ENCODE measurements at regions not wholly inside any gene's neighbourhood (a gene's known extent, or its start where the extent isn't known, plus 50 kb on each side); places are given as distances from the start of the nearest gene placed in this dataset.

GRCh38 chr6:121020656-121021055 lies 313.6 kb downstream of the TBC1D32 start:
- H3K36me3 Mint-ChIP-seq (ENCODE audit: low read depth), result no peaks in the 10 kb centered on the region
- peaks cover 6% of the 10 kb centered on the region for H3K9me3 Mint-ChIP-seq
- no peaks in the 10 kb centered on the region for H3K4me1 Mint-ChIP-seq (ENCODE audit: low read depth)
- no peak overlapping the region for H3K4me3 Mint-ChIP-seq
- H3K27ac Mint-ChIP-seq, result no peak overlapping the region
- peaks cover 5% of the 10 kb centered on the region for H3K27me3 Mint-ChIP-seq
- DNase-seq, result no peak

GRCh38 chr6:121008553-121008952 lies 325.7 kb downstream of the TBC1D32 start:
- Mint-ChIP-seq H3K9me3 (peaks cover 6% of the 10 kb centered on the region), H3K4me3 (no peak overlapping the region), H3K27me3 (no peaks in the 10 kb centered on the region), H3K36me3 (ENCODE audit: low read depth) (no peaks in the 10 kb centered on the region), H3K4me1 (ENCODE audit: low read depth) (no peaks in the 10 kb centered on the region), H3K27ac (no peak overlapping the region)
- DNase-seq, result no peak

- Mint-ChIP-seq H3K27me3 (no peaks in the 10 kb centered on the region), H3K9me3 (peaks cover 15% of the 10 kb centered on the region), H3K36me3 (ENCODE audit: low read depth) (no peaks in the 10 kb centered on the region), H3K27ac (no peak overlapping the region), H3K4me1 (ENCODE audit: low read depth) (no peaks in the 10 kb centered on the region), H3K4me3 (no peak overlapping the region)
- DNase-seq, result no peak
Observed at GRCh38 chr6:121006024-121006423, 328.3 kb downstream of the TBC1D32 start.

- Mint-ChIP-seq H3K4me1 (ENCODE audit: low read depth) (no peaks in the 10 kb centered on the region), H3K4me3 (no peak overlapping the region), H3K9me3 (peaks cover 10% of the 10 kb centered on the region), H3K27ac (no peak overlapping the region), H3K36me3 (ENCODE audit: low read depth) (no peaks in the 10 kb centered on the region), H3K27me3 (peaks cover 3% of the 10 kb centered on the region)
- DNase-seq, result no peak
Observed at GRCh38 chr6:121000381-121000780, 333.9 kb downstream of the TBC1D32 start.

- no peak overlapping the region for H3K27ac Mint-ChIP-seq
Observed at GRCh38 chr6:120996340-120996739, 337.9 kb downstream of the TBC1D32 start.

GRCh38 chr6:120994573-120994967 lies 339.7 kb downstream of the TBC1D32 start:
- no peaks in the 10 kb centered on the region for H3K4me1 Mint-ChIP-seq (ENCODE audit: low read depth)
- no peak overlapping the region for H3K27ac Mint-ChIP-seq
- no peak for DNase-seq
- peaks cover 3% of the 10 kb centered on the region for H3K27me3 Mint-ChIP-seq
- H3K9me3 Mint-ChIP-seq, result no peaks in the 10 kb centered on the region
- no peak overlapping the region for H3K4me3 Mint-ChIP-seq
- H3K36me3 Mint-ChIP-seq (ENCODE audit: low read depth), result no peaks in the 10 kb centered on the region

More at GRCh38 chr6:120996340-120996739, 337.9 kb downstream of the TBC1D32 start:
- Mint-ChIP-seq H3K27me3 (peaks cover 3% of the 10 kb centered on the region), H3K4me3 (no peak overlapping the region), H3K9me3 (no peaks in the 10 kb centered on the region), H3K4me1 (ENCODE audit: low read depth) (no peaks in the 10 kb centered on the region), H3K36me3 (ENCODE audit: low read depth) (no peaks in the 10 kb centered on the region)
- DNase-seq, result no peak

- no peak for DNase-seq
- no peaks in the 10 kb centered on the region for H3K4me1 Mint-ChIP-seq (ENCODE audit: low read depth)
- no peak overlapping the region for H3K27ac Mint-ChIP-seq
- H3K27me3 Mint-ChIP-seq, result peaks cover 3% of the 10 kb centered on the region
- H3K36me3 Mint-ChIP-seq (ENCODE audit: low read depth), result no peaks in the 10 kb centered on the region
- H3K4me3 Mint-ChIP-seq, result no peak overlapping the region
- H3K9me3 Mint-ChIP-seq, result no peaks in the 10 kb centered on the region
Observed at GRCh38 chr6:120993929-120994572, 340.2 kb downstream of the TBC1D32 start.

- Mint-ChIP-seq H3K27ac (no peak overlapping the region), H3K4me3 (no peak overlapping the region), H3K36me3 (ENCODE audit: low read depth) (no peaks in the 10 kb centered on the region), H3K9me3 (no peaks in the 10 kb centered on the region), H3K27me3 (no peaks in the 10 kb centered on the region), H3K4me1 (ENCODE audit: low read depth) (no peaks in the 10 kb centered on the region)
- DNase-seq, result no peak
Observed at GRCh38 chr6:120992257-120992656, 342.0 kb downstream of the TBC1D32 start.

GRCh38 chr6:120990866-120991265 lies 343.4 kb downstream of the TBC1D32 start:
- DNase-seq, result no peak
- H3K36me3 Mint-ChIP-seq (ENCODE audit: low read depth), result no peaks in the 10 kb centered on the region
- no peak overlapping the region for H3K4me3 Mint-ChIP-seq
- no peaks in the 10 kb centered on the region for H3K4me1 Mint-ChIP-seq (ENCODE audit: low read depth)
- H3K9me3 Mint-ChIP-seq, result no peaks in the 10 kb centered on the region
- H3K27me3 Mint-ChIP-seq, result no peaks in the 10 kb centered on the region
- no peak overlapping the region for H3K27ac Mint-ChIP-seq

GRCh38 chr6:120981835-120982234 lies 352.4 kb downstream of the TBC1D32 start:
- no peak for DNase-seq
- no peaks in the 10 kb centered on the region for H3K36me3 Mint-ChIP-seq (ENCODE audit: low read depth)
- no peaks in the 10 kb centered on the region for H3K27me3 Mint-ChIP-seq
- no peaks in the 10 kb centered on the region for H3K4me1 Mint-ChIP-seq (ENCODE audit: low read depth)
- H3K4me3 Mint-ChIP-seq, result no peak overlapping the region
- H3K27ac Mint-ChIP-seq, result no peak overlapping the region
- no peaks in the 10 kb centered on the region for H3K9me3 Mint-ChIP-seq

- Mint-ChIP-seq H3K27ac (no peak overlapping the region), H3K27me3 (no peaks in the 10 kb centered on the region), H3K9me3 (peaks cover 2% of the 10 kb centered on the region), H3K4me3 (no peak overlapping the region), H3K36me3 (ENCODE audit: low read depth) (no peaks in the 10 kb centered on the region), H3K4me1 (ENCODE audit: low read depth) (no peaks in the 10 kb centered on the region)
- DNase-seq, result no peak
Observed at GRCh38 chr6:120966321-120966720, 368.0 kb downstream of the TBC1D32 start.

GRCh38 chr6:120965814-120966213 lies 368.5 kb downstream of the TBC1D32 start:
- no peak for DNase-seq
- H3K27me3 Mint-ChIP-seq, result no peaks in the 10 kb centered on the region
- no peak overlapping the region for H3K4me3 Mint-ChIP-seq
- no peak overlapping the region for H3K27ac Mint-ChIP-seq
- H3K36me3 Mint-ChIP-seq (ENCODE audit: low read depth), result no peaks in the 10 kb centered on the region
- H3K9me3 Mint-ChIP-seq, result peaks cover 2% of the 10 kb centered on the region
- no peaks in the 10 kb centered on the region for H3K4me1 Mint-ChIP-seq (ENCODE audit: low read depth)

- no peaks in the 10 kb centered on the region for H3K27me3 Mint-ChIP-seq
- H3K4me1 Mint-ChIP-seq (ENCODE audit: low read depth), result no peaks in the 10 kb centered on the region
- H3K36me3 Mint-ChIP-seq (ENCODE audit: low read depth), result no peaks in the 10 kb centered on the region
- H3K27ac Mint-ChIP-seq, result no peak overlapping the region
- no peak for DNase-seq
- H3K9me3 Mint-ChIP-seq, result no peaks in the 10 kb centered on the region
- H3K4me3 Mint-ChIP-seq, result no peak overlapping the region
Observed at GRCh38 chr6:120960761-120961160, 373.5 kb downstream of the TBC1D32 start.

- DNase-seq, result no peak
- H3K27ac Mint-ChIP-seq, result no peak overlapping the region
- no peaks in the 10 kb centered on the region for H3K27me3 Mint-ChIP-seq
- no peaks in the 10 kb centered on the region for H3K36me3 Mint-ChIP-seq (ENCODE audit: low read depth)
- no peaks in the 10 kb centered on the region for H3K4me1 Mint-ChIP-seq (ENCODE audit: low read depth)
- H3K4me3 Mint-ChIP-seq, result no peak overlapping the region
- H3K9me3 Mint-ChIP-seq, result no peaks in the 10 kb centered on the region
Observed at GRCh38 chr6:120954111-120954510, 380.2 kb downstream of the TBC1D32 start.

GRCh38 chr6:120951258-120951657 lies 383.0 kb downstream of the TBC1D32 start:
- Mint-ChIP-seq H3K36me3 (ENCODE audit: low read depth) (no peaks in the 10 kb centered on the region), H3K4me1 (ENCODE audit: low read depth) (no peaks in the 10 kb centered on the region), H3K4me3 (no peak overlapping the region), H3K27ac (no peak overlapping the region), H3K9me3 (no peaks in the 10 kb centered on the region), H3K27me3 (no peaks in the 10 kb centered on the region)
- no peak for DNase-seq

GRCh38 chr6:120947111-120947510 lies 387.2 kb downstream of the TBC1D32 start:
- Mint-ChIP-seq H3K4me1 (ENCODE audit: low read depth) (no peaks in the 10 kb centered on the region), H3K36me3 (ENCODE audit: low read depth) (no peaks in the 10 kb centered on the region), H3K9me3 (no peaks in the 10 kb centered on the region), H3K27ac (no peak overlapping the region), H3K4me3 (no peak overlapping the region), H3K27me3 (no peaks in the 10 kb centered on the region)
- no peak for DNase-seq
